Hematopoietic multipotent progenitor cell (in vitro differentiated cells): ENCODE measurements at regions not wholly inside any gene's neighbourhood (a gene's known extent, or its start where the extent isn't known, plus 50 kb on each side); places are given as distances from the start of the nearest gene placed in this dataset.
A peak's percentile ranks its signal among the peaks of the same experiment; 100 is the strongest.
"Not testable (repeated sequence)": the region's sequence is repeated elsewhere in the genome, so short reads cannot be mapped to it uniquely, and the experiment has no call there.

Experiments used
- DNase-seq, 3 donors: peaks; one replicate each; pipeline ENCODE4 v3.0.0-alpha.2; 2011 to 2015; ENCODE audit warnings: low read depth in 2 of 3, low spot score in 2 of 3

- DNase-seq = not testable (repeated sequence)
Observed at GRCh38 chrY:17511984-17512383, 368.0 kb downstream of the CDY2B start.

- not testable (repeated sequence) for DNase-seq
Observed at GRCh38 chrY:17511476-17511875, 368.5 kb downstream of the CDY2B start.

GRCh38 chrY:17505834-17506233, 374.2 kb downstream of the CDY2B start:
- DNase-seq = not testable (repeated sequence)

GRCh38 chrY:17484763-17485162, 395.3 kb downstream of the CDY2B start:
- DNase-seq = not testable (repeated sequence)

GRCh38 chrY:17484157-17484556, 395.9 kb downstream of the CDY2B start:
- not testable (repeated sequence) for DNase-seq

- DNase-seq = not testable (repeated sequence)
Observed at GRCh38 chrY:17481389-17482022, 398.5 kb downstream of the CDY2B start.

GRCh38 chrY:17472068-17472467, 408.0 kb downstream of the CDY2B start:
- not testable (repeated sequence) for DNase-seq

- not testable (repeated sequence) for DNase-seq
Observed at GRCh38 chrY:17459753-17460152, 420.3 kb downstream of the CDY2B start.

- peak in 2 of 3 donors; percentile 1 to 23 for DNase-seq
Observed at GRCh38 chrY:17430570-17431166, 449.4 kb downstream of the CDY2B start.

GRCh38 chrY:17398336-17399072, 481.5 kb downstream of the CDY2B start:
- no peak for DNase-seq

GRCh38 chrY:17397659-17398058, 482.4 kb downstream of the CDY2B start:
- no peak for DNase-seq

GRCh38 chrY:17381431-17382070, 498.5 kb downstream of the CDY2B start:
- no peak for DNase-seq

GRCh38 chrY:17378326-17378725, 501.7 kb downstream of the CDY2B start:
- no peak for DNase-seq

GRCh38 chrY:17368413-17368812, 511.6 kb downstream of the CDY2B start:
- DNase-seq = no peak

GRCh38 chrY:17366400-17366799, 513.6 kb downstream of the CDY2B start:
- no peak for DNase-seq

GRCh38 chrY:17339028-17339427, 541.0 kb downstream of the CDY2B start:
- DNase-seq = no peak

- DNase-seq = no peak
Observed at GRCh38 chrY:17330733-17331132, 549.3 kb downstream of the CDY2B start.

- DNase-seq = no peak
Observed at GRCh38 chrY:17319916-17320315, 560.1 kb downstream of the CDY2B start.

GRCh38 chrY:17318631-17319030, 561.4 kb downstream of the CDY2B start:
- no peak for DNase-seq

GRCh38 chrY:17277056-17277455, 603.0 kb downstream of the CDY2B start:
- DNase-seq = no peak

GRCh38 chrY:17259497-17259896, 620.5 kb downstream of the CDY2B start:
- DNase-seq = no peak
